ENCODE measurements at regions not wholly inside any gene's neighbourhood (a gene's known extent, or its start where the extent isn't known, plus 50 kb on each side); places are given as distances from the start of the nearest gene placed in this dataset.
"Not testable (repeated sequence)": the region's sequence is repeated elsewhere in the genome, so short reads cannot be mapped to it uniquely, and the experiment has no call there.

DNA sequence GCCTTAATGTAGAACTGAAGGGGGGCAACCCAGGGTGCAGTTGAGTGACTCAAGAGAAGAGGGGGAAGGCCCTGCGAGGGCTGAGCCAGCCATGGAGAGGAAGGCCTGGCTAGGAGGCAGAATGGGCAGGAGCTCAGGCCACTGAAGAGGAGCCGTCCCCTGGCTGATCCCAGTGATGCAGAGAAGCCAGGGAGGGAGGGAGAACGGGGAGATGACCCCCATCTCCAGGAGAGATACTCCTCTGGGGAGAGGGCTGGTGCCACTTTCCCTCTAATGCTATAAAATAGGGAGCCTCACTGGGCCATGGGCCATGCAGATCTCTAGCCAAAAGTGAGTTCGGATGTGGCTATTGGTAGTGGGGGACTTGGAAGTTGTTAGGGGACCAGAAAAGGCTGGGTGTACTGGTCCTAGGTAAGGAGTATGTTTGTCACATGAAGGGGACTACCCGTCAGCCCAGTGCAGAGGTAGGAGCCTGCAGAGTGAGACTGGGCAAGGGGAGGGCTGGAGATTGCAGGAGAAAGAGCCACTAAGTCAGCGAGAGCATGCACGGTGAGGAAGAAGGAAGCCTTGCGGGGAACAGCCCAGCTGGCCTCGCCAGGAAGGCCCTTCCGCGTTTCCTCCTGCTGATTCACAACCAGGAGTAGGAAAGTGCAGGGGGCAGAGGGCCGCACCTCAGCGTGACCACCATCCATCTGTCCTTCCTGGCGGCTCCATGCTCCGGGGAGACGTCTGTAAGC is 347.6 kb downstream of the TCERG1L start:
- no peak for DNase-seq

DNA sequence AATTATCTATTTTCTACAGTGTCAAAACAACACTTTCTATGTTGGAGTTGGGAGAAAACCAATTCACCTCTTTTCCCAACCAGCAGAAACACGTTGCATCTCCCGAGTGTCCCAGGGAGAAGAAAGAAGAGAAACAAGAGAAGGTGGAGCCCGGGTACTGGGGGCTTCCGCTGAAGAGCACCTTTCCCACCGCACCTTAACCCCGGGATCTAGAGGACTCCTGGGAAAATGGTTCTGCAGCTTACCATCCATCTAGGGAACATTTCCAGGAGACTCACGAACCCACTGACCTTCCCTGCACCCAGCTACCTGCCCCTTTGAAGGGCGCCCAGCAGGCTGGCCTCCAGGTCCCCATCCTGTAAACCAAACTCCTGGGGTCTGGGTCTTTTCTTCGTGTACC is 346.8 kb downstream of the TCERG1L start:
- DNase-seq, result no peak

DNA sequence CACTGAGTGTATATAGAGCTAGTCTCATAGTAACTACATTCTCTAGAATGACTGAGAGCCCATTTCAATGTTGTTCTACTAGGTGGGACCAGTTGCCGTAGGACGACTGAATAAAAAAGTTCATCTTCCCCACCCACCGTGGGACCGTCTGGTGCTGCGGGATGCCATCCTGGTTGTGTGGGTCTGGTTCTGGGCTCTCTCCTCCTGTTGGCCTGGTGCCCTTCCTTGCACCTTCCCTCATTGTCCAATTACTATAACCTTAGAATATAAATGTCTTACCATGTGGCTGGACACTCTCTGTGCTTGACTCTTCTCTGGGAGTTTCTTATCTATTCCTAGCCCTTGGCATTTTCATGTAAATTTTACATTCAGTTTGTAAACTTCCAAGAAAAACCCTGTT is 344.4 kb downstream of the TCERG1L start:
- DNase-seq, result no peak

DNA sequence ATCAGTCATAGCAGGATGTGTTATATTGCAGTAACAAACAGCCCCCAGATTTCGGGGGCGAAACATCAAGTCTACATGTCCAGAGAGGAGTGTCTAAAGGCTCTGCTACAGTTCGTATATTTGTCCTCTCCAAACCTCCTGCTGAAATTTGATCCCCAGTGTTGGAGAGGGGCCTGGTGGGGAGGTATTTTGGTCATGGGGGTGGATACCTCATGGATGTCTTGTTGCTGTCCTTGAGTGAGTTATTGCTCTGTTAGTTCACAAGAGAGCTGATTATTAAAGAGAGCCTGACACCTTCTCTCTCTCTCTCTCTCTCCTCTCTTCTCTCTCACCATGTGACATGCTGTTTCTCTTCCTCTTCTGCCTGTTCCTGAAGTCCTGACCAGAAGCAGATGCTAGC is 343.7 kb downstream of the TCERG1L start:
- DNase-seq, result no peak

DNA sequence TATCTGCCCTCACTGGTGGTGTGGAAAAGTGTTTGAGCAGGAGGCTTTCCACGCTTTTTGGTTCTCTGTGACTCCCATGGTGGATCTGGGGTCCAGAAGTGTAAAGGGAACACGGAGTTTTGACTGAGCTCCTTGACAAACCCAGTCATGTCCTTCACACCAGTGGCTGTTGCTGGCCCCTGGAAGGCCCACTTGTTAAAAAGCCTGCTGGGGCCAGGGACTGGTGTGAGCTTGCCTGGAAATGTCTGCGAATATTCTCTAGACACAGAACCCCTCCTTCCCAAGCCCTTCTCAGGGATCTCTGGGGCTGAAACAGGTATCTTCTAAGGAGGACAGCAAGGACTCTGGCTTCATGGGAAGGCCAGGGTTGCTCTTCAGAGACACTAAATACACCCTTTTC is 343.0 kb downstream of the TCERG1L start:
- no peak for DNase-seq

DNA sequence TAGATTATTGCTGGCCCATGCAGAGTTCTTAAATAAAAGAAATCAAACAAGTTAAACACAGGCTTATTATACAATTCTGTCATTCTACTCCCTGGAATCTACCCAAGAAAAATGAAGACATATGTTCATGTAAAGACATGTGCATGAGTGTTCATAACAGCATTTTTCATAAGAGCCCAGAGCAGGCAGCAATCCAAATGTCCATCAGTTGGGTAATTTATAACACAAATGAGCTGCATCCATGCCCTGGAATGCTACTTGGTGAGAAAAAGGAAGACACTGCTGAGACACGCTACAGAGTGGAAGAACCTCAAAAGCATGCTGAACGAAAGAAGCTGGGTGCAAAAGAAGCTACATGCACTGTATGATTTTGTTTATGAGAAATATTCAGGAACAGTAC is 342.6 kb downstream of the TCERG1L start:
- DNase-seq, result no peak

DNA sequence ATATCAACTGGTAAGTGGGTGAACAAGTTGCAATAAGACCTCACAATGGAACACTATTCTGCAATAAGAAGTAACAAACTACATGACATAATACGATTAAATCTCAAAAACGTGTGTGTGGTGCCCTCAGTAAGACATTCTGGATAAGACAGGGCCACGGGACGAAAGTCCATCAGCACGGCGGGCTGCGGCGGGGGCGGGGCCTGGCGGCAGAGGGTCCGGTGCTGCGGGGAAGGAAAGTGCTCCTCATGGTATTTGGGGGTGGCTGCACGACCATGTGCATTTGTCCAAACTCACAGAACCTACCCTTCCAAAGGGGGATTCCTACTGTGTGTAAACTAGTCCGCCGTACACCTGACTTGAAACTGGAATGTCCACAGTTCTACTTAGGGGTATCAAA is 341.8 kb downstream of the TCERG1L start:
- no peak for DNase-seq

DNA sequence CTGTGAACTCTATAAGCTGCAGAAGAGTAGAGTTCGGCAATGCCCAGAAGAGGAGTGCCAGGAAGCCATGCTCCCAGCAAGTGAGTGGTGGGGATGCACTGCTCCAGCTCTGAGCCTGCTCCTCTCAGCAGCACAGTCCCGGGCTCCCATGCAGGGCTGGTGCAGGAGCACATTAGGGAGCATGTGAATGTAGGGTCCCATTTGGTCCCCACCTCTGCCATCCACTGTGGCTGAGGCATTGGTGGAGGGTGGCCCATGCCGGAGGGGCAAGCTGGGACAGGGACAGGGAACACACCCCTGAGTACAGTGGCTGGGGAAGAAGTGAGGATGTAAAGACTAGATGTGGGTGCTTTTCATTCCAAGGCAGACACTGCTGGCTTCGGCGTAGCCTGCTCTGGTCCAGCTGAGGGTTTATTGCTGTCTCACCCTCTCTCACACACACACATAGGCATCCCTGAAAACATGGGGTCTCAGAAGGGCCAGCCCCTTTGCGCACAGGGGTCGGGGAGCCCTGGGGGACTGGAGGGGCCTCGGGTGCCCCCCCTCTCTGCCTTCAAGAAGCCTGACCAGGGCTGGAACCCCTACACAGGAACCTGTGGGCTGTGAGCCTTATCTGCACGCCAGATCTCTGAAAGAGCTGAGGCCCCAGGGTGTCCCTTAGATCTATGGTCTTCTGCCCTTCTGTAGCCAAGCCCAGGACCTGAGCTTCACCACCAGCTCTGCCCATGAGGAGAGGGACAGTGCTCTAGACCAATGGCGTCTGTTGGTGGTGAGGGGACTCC is 341.0 kb downstream of the TCERG1L start:
- DNase-seq, result no peak

DNA sequence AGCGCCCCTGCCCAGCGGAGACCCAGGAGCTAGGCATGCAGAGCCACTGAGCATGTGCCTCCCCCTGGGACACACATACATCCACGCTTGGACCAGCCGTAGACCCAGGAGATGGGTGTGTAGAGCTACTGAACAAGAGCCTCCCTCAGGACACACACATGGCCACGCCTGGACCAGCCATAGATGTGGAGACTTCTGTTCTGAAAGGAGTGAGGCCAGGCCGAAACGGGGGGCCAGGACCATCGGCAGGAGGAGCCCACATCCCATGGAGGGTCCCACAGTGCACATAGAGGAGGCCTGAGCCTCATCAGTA is 340.4 kb downstream of the TCERG1L start:
- DNase-seq, result no peak

DNA sequence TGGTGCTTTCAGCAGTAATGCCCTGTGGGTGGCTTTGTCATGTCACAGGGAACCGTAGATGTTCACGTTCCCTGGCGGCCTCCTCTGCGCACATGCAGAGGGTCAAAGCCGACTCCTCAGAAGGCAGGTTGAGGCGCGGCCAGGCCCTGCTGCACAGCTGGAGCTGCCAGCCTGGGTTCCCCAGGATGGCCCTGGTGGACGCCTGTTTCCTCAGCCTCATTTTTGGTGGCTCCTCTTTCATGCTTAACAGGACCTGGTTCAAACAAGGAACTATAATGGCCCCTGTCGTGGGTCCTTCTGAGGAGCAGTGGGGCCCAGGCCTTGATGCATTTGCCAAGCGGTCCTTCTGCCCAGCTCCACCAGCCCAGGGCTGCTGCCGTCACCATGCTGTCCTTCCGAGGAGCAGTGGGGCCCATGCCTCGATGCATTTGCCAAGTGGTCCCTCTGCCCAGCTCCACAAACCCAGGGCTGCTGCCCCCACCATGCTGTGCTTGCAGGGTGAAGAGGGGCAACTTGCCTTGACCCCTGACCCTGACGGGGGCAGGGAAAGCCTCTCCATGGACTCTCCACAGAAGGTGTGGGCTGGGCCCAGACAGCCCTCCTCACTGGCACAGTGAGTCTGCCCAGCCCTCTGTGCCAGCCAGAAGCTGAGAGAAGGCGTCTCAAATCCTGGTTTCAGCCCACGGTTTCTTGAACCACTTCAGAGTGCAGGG is 338.2 kb downstream of the TCERG1L start:
- no peak for DNase-seq

DNA sequence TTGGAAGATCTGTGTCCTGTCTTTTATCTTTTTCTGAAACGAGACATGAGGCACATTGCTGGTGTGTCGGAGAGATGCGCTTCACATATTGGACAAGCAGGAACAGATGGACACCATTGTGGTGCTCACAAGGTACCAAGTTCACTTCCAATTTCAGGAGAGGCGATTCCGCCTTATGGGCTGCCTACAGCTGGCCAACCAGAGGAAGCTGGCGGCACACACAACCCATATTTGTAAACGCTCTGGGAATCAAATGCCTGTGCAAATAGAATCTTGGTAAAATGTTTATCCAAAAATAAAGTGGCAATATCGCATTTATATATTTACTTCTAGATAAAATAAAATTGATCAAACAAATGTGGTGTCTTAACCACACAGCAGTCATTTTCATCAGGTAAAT is 337.4 kb downstream of the TCERG1L start:
- DNase-seq, result no peak

DNA sequence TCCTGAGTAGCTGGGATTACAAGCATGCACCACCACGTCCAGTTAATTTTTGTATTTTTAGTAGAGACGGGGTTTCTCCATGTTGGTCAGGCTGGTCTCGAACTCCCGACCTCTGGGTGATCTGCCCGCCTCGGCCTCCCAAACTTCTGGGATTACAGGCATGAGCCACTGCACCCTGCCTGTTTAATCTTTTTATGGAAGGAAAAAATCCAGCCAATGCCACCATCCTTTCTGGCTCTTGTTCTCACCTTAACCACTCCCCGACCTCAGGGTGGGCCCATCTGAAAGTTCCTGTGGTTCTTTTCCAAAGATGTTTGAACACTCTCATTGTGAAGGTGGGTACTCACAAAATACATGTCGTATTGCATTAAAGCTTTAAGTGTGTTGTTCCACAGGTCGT is 336.2 kb downstream of the TCERG1L start:
- not testable (repeated sequence) for DNase-seq

DNA sequence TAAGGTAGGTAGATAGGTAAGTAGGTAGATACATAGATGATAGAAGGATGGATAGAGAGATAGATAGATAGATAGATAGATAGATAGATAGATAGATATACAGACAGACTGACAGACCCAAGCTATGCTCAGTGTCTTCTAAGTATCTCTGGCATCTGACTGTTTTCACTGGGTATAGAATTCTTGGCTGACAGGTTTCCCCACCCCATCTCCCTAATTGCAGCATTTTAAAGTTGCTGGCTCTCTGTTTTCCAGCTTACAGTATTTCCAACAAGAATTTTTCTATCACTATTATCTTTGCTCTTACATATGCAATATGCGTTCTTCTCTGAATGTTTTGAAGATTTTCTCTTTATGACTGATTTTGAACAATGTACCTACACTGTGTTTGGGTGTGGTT is 328.7 kb downstream of the TCERG1L start:
- DNase-seq, result no peak

DNA sequence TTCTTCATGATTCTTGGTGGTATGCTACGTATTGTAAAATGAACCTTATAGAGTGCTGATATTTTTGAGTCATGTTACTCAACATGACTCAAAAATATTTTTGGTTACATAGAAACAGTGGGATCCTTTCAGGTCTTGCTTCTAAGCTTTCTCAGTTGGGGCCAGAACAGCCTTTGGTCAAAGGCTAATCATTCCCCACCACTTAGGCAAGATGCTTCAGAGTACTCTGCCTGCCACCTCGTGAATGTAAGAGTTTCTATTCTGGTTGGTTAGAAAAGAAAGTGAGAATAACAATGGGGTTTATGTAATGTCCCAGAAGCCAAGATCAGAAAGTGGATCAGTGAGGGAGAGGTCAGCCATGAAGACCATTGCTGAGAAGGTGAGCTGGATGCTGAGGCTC is 327.8 kb downstream of the TCERG1L start:
- DNase-seq, result no peak

DNA sequence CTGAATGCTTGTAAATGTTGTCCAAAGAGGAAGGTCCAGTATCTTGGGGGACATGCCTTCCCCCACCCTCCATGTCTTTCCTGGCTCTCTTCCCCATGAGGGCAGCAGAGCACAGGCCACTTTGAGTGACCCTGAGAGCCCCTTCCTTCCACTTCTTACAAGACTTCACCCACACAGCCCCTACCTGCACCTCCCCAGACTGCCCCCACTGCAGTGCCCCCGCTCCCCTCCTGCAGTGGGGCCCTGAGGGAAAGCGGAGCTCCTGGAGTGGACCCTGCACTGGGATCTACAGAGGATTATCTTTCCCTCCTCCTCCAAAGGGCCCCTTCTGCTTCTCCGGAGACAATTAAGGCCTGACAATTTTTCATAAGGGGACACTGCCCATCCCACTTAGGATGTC is 326.8 kb downstream of the TCERG1L start:
- no peak for DNase-seq

DNA sequence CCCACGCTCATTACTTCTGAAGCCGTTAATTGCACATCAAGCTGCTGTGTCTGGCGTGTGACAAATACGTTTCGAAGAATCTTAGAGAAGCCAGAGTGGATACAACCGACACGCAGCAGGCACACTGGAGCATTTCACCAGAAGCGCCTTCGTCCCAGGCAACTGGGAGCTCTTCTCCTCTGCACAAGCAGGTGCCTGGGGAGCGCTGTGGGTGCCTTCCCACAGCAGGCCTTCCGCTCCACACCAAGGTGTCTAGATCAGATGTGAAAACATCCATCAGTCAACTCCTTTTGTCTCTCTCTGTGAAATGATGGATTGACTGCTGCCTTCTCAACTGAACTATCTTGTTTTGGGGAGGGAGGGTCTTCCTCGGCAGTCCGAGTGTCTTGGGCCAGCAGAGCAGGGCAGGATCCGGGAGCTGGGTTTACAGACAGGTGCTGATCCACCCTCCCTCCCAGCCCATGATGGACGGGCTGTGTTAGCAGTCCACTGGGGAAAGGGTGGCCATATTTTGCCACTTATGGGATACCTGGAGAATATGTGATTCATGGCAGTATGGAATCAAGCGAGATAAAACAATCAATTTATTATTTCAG is 326.3 kb downstream of the TCERG1L start:
- DNase-seq, result no peak

DNA sequence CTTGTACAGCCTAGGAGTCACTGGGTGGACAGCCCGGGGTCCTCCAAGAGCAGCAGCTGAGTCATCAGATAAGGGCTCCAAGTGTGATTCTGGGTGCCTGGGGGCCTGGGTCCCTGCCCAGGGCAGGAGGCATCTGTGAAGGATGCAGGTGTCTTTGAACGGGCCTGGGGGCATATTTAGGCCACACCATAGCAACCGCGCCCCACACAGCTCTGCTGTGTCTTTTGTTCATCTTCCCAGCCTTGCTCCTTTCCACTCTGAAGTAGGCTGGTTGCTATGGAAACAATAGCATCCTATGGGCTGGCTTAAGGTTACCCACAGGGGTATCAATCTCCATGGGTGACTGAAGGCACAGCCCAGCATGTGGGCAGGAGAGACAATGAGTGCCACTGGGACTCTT is 324.7 kb downstream of the TCERG1L start:
- no peak for DNase-seq

DNA sequence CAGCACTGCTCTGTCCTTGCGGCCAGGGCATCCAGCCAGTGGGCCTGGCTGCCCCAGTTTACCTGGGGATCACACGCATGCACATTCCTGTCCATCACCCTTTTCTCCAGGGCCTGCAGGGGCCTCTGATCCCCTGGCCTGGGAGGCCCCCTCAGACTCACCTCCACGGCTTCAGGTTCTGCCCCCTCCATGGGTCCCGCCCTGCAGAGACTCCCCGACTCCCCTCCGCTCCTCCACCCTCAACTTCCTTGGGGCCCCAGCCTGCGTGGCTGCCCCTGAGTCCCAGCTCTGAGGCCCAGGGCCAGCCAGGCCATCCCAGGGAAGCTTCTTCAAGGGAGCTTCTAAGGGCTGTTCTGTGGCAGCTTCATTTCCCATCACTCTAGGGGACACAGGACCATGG is 324.1 kb downstream of the TCERG1L start:
- no peak for DNase-seq

DNA sequence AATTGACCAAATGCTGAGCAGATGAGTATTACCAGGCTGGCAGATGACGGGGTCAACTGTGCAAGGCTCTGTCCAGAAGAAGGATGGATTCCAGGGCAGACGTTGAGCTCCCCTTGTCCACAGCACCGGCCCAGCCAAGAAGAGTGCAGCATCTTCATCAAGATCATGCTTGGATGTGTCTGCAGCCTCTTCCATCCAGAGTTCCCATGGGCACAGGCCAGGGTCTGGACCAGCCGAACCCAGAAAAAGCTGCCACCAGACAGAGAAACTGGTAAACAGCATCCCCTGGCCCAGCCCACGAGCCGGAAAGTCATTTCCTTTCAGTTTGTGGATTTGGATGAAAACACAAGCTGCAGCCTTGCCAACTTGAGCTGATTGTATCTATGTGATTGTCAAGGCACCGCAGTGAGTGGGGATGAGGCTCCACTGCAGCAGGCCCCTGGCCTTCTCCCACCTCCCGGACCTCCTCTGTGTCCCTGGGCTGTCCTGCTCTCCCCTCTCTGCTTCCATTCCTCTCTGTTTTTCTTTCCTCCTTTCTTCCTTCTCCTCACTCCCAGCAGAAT is 321.8 kb downstream of the TCERG1L start:
- DNase-seq, result peak in 1 of 2 donors; percentile 9

DNA sequence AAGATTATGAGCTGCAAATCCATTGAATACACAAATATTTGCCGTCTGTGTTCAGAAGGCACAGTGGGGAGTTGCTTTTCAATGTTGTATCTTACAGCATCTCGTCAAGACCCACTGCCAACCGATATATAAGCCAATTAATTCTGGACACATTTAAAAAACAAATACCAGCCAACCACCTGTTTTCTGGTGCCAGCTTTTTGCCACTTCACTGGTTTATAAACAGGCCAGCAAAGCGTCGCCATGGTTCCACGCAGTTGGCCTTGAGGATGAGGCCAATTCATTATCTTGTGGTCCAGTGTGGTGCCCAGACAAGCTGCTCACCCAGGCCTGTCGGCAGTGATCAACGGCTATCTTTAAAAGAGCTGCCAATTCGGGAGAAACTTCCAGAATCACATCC is 321.0 kb downstream of the TCERG1L start:
- DNase-seq, result no peak

DNA sequence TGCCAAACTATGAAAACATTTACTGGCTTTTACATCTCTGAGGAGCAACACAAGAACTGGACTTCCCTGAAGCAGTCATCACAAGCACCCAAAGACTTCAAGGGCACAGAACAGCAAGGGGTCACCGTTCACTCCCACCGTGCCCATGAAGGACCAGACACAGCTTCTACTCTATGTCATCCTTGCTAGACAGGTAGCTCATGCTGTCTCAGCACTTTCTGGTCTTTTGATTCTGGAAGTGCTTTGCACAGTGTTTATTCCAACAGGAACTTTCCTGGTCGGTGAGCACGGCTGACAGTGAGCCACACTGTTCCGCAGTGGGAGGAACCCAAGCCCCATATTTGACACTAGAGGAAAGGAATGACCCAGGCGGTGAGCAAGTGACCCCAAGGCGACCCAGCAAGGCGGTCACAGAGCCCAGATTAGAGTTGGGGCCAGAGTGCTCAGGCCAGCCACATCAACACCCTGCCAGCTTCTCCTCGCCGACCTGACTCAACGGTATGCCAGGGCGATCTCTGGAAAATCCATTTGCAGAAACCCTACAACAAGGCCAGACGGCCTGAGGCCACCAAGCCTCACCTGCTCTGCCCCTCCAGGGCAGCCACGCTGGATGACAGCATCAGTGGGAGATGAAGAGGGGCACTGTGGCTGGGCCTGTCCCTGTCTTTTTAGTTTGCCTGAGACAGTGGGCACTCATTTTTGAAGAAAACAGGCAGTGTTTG is 318.6 kb downstream of the TCERG1L start:
- DNase-seq, result no peak

DNA sequence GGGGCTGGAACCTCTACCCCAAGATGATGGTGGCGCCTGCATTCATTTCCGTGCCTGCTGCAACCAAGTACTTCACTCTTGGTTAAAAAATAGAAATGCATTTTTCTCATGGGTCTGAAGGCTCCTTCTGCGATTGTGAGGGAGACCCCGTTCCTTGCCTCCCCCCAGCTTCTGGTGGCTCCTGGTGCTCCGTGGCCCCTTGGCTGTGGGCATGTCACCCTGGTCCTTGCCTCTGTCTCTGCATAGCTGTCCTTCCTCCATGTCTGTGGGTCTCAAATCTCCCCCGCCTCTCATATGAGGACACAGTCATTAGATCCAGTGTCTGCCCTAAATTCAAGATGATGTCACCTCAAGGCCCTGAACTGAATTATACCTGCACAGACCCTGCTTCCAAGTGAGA is 317.9 kb downstream of the TCERG1L start:
- no peak for DNase-seq
